Suprapubic skin (tissue), 3 donors: ENCODE measurements at regions not wholly inside any gene's neighbourhood (a gene's known extent, or its start where the extent isn't known, plus 50 kb on each side); places are given as distances from the start of the nearest gene placed in this dataset.

Source experiments
- CTCF ChIP-seq, 2 donors: fragments of 200-600 bp in 1 of 2; fragments of 450-650 bp in 1 of 2; sonication (generic) in 1 of 2; IDR thresholded peaks; one replicate each; pipeline ENCODE4 v1.5.1; 2016 to 2019; ENCODE audit warnings: antibody characterized with exemption in 2 of 2, mild to moderate bottlenecking in 1 of 2, moderate library complexity in 1 of 2
- EP300 ChIP-seq: sonication (generic); formaldehyde crosslinking; IDR thresholded peaks from one replicate; pipeline ENCODE4 v1.6.1; 2017; ENCODE audit warnings: antibody characterized with exemption
- POLR2A ChIP-seq, 2 donors: fragments of 450-650 bp; IDR thresholded peaks; one replicate each; pipeline ENCODE4 v1.6.1; 2017; ENCODE audit warnings: antibody characterized with exemption in 2 of 2, mild to moderate bottlenecking in 2 of 2, moderate library complexity in 2 of 2

- TF ChIP-seq CTCF (IDR thresholded peaks at IDR 0.05) (no peak), POLR2A (IDR thresholded peaks at IDR 0.05) (no peak), EP300 (no peak)
These were observed 60.2 kb upstream of the MSN start for GRCh38 chrX:65607070-65607742.
